ENCODE measurements at regions not wholly inside any gene's neighbourhood (a gene's known extent, or its start where the extent isn't known, plus 50 kb on each side); places are given as distances from the start of the nearest gene placed in this dataset.

DNA sequence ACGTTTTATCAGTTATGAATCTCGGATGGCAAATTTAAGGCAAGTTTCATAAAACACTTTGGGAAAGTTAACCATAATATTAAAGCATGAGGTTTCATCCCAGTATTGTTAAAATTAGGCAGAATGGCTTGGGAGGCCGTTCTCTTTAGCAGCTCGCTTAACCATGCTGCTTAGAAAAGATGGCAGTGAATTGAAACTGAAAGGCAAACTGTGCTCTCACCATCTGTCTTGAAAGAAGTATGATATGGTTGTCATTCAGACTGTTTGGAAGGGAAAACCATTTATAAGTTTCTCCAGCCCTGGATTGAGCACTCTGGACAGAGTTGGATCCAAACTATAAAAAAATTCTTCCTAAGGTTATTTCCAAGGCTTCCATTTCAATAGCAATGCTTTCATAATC lies 332.3 kb upstream of the SUCLG2 start:
- no peak for TF ChIP-seq GATA3 (IDR thresholded peaks at IDR 0.05; ENCODE audit: low read depth, low read length)
- TF ChIP-seq GATA2 (IDR thresholded peaks at IDR 0.05; ENCODE audit: low read depth, low read length), result no peak
